Common myeloid progenitor, CD34-positive (primary cell): ENCODE measurements at regions not wholly inside any gene's neighbourhood (a gene's known extent, or its start where the extent isn't known, plus 50 kb on each side); places are given as distances from the start of the nearest gene placed in this dataset.

Experiments
- CTCF ChIA-PET: fragments of 350-600 bp; sonication (Branson Sonifier 250); formaldehyde crosslinking; loops from one replicate; lab custom pipeline; 2021; ENCODE audit warnings: antibody characterized with exemption; lab: Charles Lee
- POLR2A ChIA-PET: fragments of 350-600 bp; sonication (Branson Sonifier 250); formaldehyde crosslinking; loops from one replicate; lab custom pipeline; 2021; ENCODE audit warnings: antibody characterized with exemption; lab: Charles Lee
- DNase-seq, 3 donors: peaks; one replicate each; pipeline versions ENCODE4 v3.0.0 to v3.0.0-alpha.2; 2013
- H3K27ac ChIP-seq, 2 experiments: 1 replicate in 1 of 2; 2 replicates in 1 of 2; pipeline ENCODE4 v1.7.0; 2013; ENCODE audit warnings: inconsistent platforms in 2 of 2, low read length in 2 of 2, mild to moderate bottlenecking in 2 of 2, low read depth in 1 of 2, moderate library complexity in 1 of 2; ENCODE audit not compliant: severe bottlenecking in 2 of 2, insufficient read depth in 1 of 2, poor library complexity in 1 of 2
- H3K27me3 ChIP-seq, 5 experiments: replicated peaks in 2 of 5; 1 replicate in 3 of 5; 2 replicates in 2 of 5; pipeline versions ENCODE4 v1.6.1 to v1.7.0; 2013; ENCODE audit warnings: low read length in 4 of 5, mild to moderate bottlenecking in 2 of 5, moderate library complexity in 2 of 5, inconsistent platforms in 1 of 5; ENCODE audit not compliant: insufficient read depth in 5 of 5, control insufficient read depth in 4 of 5
- H3K36me3 ChIP-seq, 4 experiments: 1 replicate in 2 of 4; 2 replicates in 2 of 4; pipeline versions ENCODE4 v1.6.1 to v1.7.0; 2013; ENCODE audit warnings: low read length in 3 of 4, control low read depth in 1 of 4, mild to moderate bottlenecking in 1 of 4; ENCODE audit not compliant: control insufficient read depth in 4 of 4, insufficient read depth in 4 of 4
- H3K4me1 ChIP-seq, 4 experiments: 1 replicate in 3 of 4; 2 replicates in 1 of 4; pipeline versions ENCODE4 v1.6.1 to v1.7.1; 2013; ENCODE audit warnings: low read length in 3 of 4, mild to moderate bottlenecking in 3 of 4, control low read depth in 1 of 4, inconsistent platforms in 1 of 4, moderate library complexity in 1 of 4; ENCODE audit not compliant: control insufficient read depth in 4 of 4, insufficient read depth in 4 of 4; ENCODE audit errors: control extremely low read depth in 1 of 4
- H3K4me3 ChIP-seq, 7 experiments: 1 replicate in 4 of 7; 2 replicates in 3 of 7; pipeline versions ENCODE4 v1.5.1 to v1.7.0; 2013; ENCODE audit warnings: mild to moderate bottlenecking in 7 of 7, low read length in 6 of 7, moderate library complexity in 6 of 7, inconsistent platforms in 2 of 7, low read depth in 2 of 7, control low read depth in 1 of 7; ENCODE audit not compliant: insufficient read depth in 4 of 7, control insufficient read depth in 1 of 7; ENCODE audit errors: extremely low read depth in 1 of 7
- H3K9me3 ChIP-seq, 5 experiments: 1 replicate in 4 of 5; 2 replicates in 1 of 5; pipeline versions ENCODE4 v1.6.1 to v1.7.1; 2013; ENCODE audit warnings: low read length in 4 of 5, mild to moderate bottlenecking in 2 of 5, inconsistent platforms in 1 of 5, low read depth in 1 of 5, moderate library complexity in 1 of 5; ENCODE audit not compliant: control insufficient read depth in 4 of 5, insufficient read depth in 2 of 5; ENCODE audit errors: control extremely low read depth in 1 of 5
- WGBS: methylation state at CpG from one replicate; pipeline ENCODE4 v1.1.5; 2013; ENCODE audit not compliant: insufficient coverage; 5-methylcytosine and 5-hydroxymethylcytosine counted together

- no peak overlapping the region for H3K4me3 ChIP-seq
- DNase-seq, result no peak
- POLR2A ChIA-PET, result no interaction called here
Measured at GRCh38 chr2:67701011-67701410, 303.9 kb downstream of the ETAA1 start.

GRCh38 chr2:67702284-67702683, 305.2 kb downstream of the ETAA1 start:
- ChIA-PET CTCF (no interaction called here), POLR2A (no interaction called here)
- H3K27ac ChIP-seq, result no peak overlapping the region
- no peak for DNase-seq
- H3K27me3 ChIP-seq, result no peaks in the 10 kb centered on the region
- WGBS, result 100% methylated on average over 2 of the region's 4 CpGs
- H3K4me3 ChIP-seq, result no peak overlapping the region
- peaks cover 0 to 3% (median 0%) of the 10 kb centered on the region in 5 experiments for H3K9me3 ChIP-seq
- no peaks in the 10 kb centered on the region for H3K4me1 ChIP-seq
- H3K36me3 ChIP-seq, result no peaks in the 10 kb centered on the region

More at GRCh38 chr2:67701011-67701410, 303.9 kb downstream of the ETAA1 start:
- Histone ChIP-seq H3K36me3 (no peaks in the 10 kb centered on the region), H3K27me3 (no peaks in the 10 kb centered on the region), H3K9me3 (no peaks in the 10 kb centered on the region), H3K27ac (no peak overlapping the region), H3K4me1 (no peaks in the 10 kb centered on the region)
- 100% methylated on average over 1 of the region's 4 CpGs for WGBS
- CTCF ChIA-PET, result no interaction called here

- CTCF ChIA-PET, result no interaction called here
- Histone ChIP-seq H3K27ac (no peak overlapping the region), H3K36me3 (no peaks in the 10 kb centered on the region), H3K4me3 (no peak overlapping the region), H3K9me3 (peaks cover 0 to 3% (median 0%) of the 10 kb centered on the region in 5 experiments), H3K27me3 (no peaks in the 10 kb centered on the region), H3K4me1 (no peaks in the 10 kb centered on the region)
- POLR2A ChIA-PET, result no interaction called here
- WGBS, result no CpG with 5 or more reads among the region's 1 CpG
- no peak for DNase-seq
Measured at GRCh38 chr2:67702937-67703336, 305.8 kb downstream of the ETAA1 start.

GRCh38 chr2:67706082-67706481, 308.9 kb downstream of the ETAA1 start:
- DNase-seq, result no peak
- ChIA-PET CTCF (no interaction called here), POLR2A (no interaction called here)

GRCh38 chr2:67707896-67708295, 310.8 kb downstream of the ETAA1 start:
- no peak for DNase-seq
- ChIA-PET POLR2A (no interaction called here), CTCF (no interaction called here)
- no CpG with 5 or more reads among the region's 3 CpGs for WGBS
- Histone ChIP-seq H3K27me3 (peaks cover 0 to 3% (median 0%) of the 10 kb centered on the region in 5 experiments), H3K9me3 (peaks cover 0 to 3% (median 0%) of the 10 kb centered on the region in 5 experiments), H3K27ac (no peak overlapping the region), H3K4me1 (no peaks in the 10 kb centered on the region), H3K36me3 (no peaks in the 10 kb centered on the region), H3K4me3 (no peak overlapping the region)

More at GRCh38 chr2:67706082-67706481, 308.9 kb downstream of the ETAA1 start:
- Histone ChIP-seq H3K4me1 (no peaks in the 10 kb centered on the region), H3K27me3 (no peaks in the 10 kb centered on the region), H3K27ac (no peak overlapping the region), H3K36me3 (no peaks in the 10 kb centered on the region), H3K4me3 (no peak overlapping the region), H3K9me3 (peaks cover 0 to 3% (median 0%) of the 10 kb centered on the region in 5 experiments)
- WGBS, result no CpG with 5 or more reads among the region's 3 CpGs

- no CpG with 5 or more reads among the region's 2 CpGs for WGBS
Measured at GRCh38 chr2:67709835-67710234, 312.7 kb downstream of the ETAA1 start.

GRCh38 chr2:67712484-67712883, 315.4 kb downstream of the ETAA1 start:
- H3K27ac ChIP-seq, result no peak overlapping the region
- POLR2A ChIA-PET, result no interaction called here
- WGBS, result 97% methylated on average over 11 of the region's 12 CpGs
- H3K4me1 ChIP-seq, result no peaks in the 10 kb centered on the region
- DNase-seq, result no peak
- H3K4me3 ChIP-seq, result no peak overlapping the region
- no peaks in the 10 kb centered on the region for H3K36me3 ChIP-seq
- peaks cover 0 to 3% (median 0%) of the 10 kb centered on the region in 5 experiments for H3K27me3 ChIP-seq
- CTCF ChIA-PET, result no interaction called here
- H3K9me3 ChIP-seq, result no peaks in the 10 kb centered on the region

More at GRCh38 chr2:67709835-67710234, 312.7 kb downstream of the ETAA1 start:
- H3K4me3 ChIP-seq, result no peak overlapping the region
- peaks cover 0 to 3% (median 0%) of the 10 kb centered on the region in 5 experiments for H3K27me3 ChIP-seq
- no peaks in the 10 kb centered on the region for H3K36me3 ChIP-seq
- CTCF ChIA-PET, result no interaction called here
- H3K27ac ChIP-seq, result no peak overlapping the region
- no peaks in the 10 kb centered on the region for H3K4me1 ChIP-seq
- H3K9me3 ChIP-seq, result peaks cover 0 to 3% (median 0%) of the 10 kb centered on the region in 5 experiments
- POLR2A ChIA-PET, result no interaction called here
- no peak for DNase-seq
